CD4-positive, CD25-positive, alpha-beta regulatory T cell (primary cell): ENCODE measurements at regions not wholly inside any gene's neighbourhood (a gene's known extent, or its start where the extent isn't known, plus 50 kb on each side); places are given as distances from the start of the nearest gene placed in this dataset.
A peak's percentile ranks its signal among the peaks of the same experiment; 100 is the strongest.

Experiments
- ATAC-seq, 2 donors: fragments of 150-1000 bp; cut with Tn5 transposase; one replicate each; pipeline ENCODE4 v1.10.0; 2021; ENCODE audit warnings: low read depth in 2 of 2, moderate number of reproducible peaks in 2 of 2, moderate library complexity in 1 of 2
- DNase-seq, 3 donors: peaks; one replicate each; pipeline versions ENCODE4 v3.0.0 to v3.0.0-alpha.2; 2012 to 2022; ENCODE audit warnings: mixed read lengths in 1 of 3
- H3K27ac ChIP-seq: one replicate; pipeline ENCODE4 v1.7.0; 2013; ENCODE audit warnings: mild to moderate bottlenecking, low read length; ENCODE audit not compliant: insufficient read depth, poor library complexity, severe bottlenecking
- H3K27me3 ChIP-seq: one replicate; pipeline ENCODE4 v1.7.0; 2013; ENCODE audit warnings: low read length; ENCODE audit not compliant: control insufficient read depth, insufficient read depth
- H3K36me3 ChIP-seq: one replicate; pipeline ENCODE4 v1.7.0; 2013; ENCODE audit warnings: mild to moderate bottlenecking, low read length, moderate library complexity; ENCODE audit not compliant: control insufficient read depth, insufficient read depth
- H3K4me1 ChIP-seq: 2 replicates; pipeline ENCODE4 v1.7.0; 2013; ENCODE audit warnings: mild to moderate bottlenecking, low read length; ENCODE audit not compliant: insufficient read depth, control insufficient read depth, poor library complexity, severe bottlenecking
- H3K4me3 ChIP-seq: one replicate; pipeline ENCODE4 v1.7.0; 2013; ENCODE audit warnings: low read depth, mild to moderate bottlenecking, low read length, moderate library complexity
- H3K9me3 ChIP-seq, 2 experiments: 1 replicate in 1 of 2; 2 replicates in 1 of 2; pipeline ENCODE4 v1.7.0; 2013; ENCODE audit warnings: low read length in 2 of 2, mild to moderate bottlenecking in 1 of 2, moderate library complexity in 1 of 2; ENCODE audit not compliant: control insufficient read depth in 2 of 2
- H3K27ac Mint-ChIP-seq, 3 donors: one replicate each; pipeline ENCODE4 v1.8.0; 2020 to 2022; ENCODE audit warnings: mild to moderate bottlenecking in 3 of 3, mixed read lengths in 3 of 3, moderate library complexity in 2 of 3
- H3K27me3 Mint-ChIP-seq: one replicate; pipeline ENCODE4 v1.8.0; 2022; ENCODE audit warnings: mild to moderate bottlenecking, mixed read lengths
- H3K36me3 Mint-ChIP-seq: one replicate; pipeline ENCODE4 v1.8.0; 2020; ENCODE audit warnings: mixed read lengths
- H3K4me1 Mint-ChIP-seq, 4 donors: one replicate each; pipeline ENCODE4 v1.8.0; 2020 to 2022; ENCODE audit warnings: mixed read lengths in 4 of 4, mild to moderate bottlenecking in 1 of 4
- H3K4me3 Mint-ChIP-seq, 4 donors: one replicate each; pipeline ENCODE4 v1.8.0; 2020 to 2022; ENCODE audit warnings: mild to moderate bottlenecking in 4 of 4, mixed read lengths in 4 of 4, moderate library complexity in 3 of 4
- H3K9me3 Mint-ChIP-seq, 7 donors: one replicate each; pipeline ENCODE4 v1.8.0; 2020 to 2022; ENCODE audit warnings: mixed read lengths in 7 of 7, mild to moderate bottlenecking in 3 of 7, moderate library complexity in 2 of 7

DNA sequence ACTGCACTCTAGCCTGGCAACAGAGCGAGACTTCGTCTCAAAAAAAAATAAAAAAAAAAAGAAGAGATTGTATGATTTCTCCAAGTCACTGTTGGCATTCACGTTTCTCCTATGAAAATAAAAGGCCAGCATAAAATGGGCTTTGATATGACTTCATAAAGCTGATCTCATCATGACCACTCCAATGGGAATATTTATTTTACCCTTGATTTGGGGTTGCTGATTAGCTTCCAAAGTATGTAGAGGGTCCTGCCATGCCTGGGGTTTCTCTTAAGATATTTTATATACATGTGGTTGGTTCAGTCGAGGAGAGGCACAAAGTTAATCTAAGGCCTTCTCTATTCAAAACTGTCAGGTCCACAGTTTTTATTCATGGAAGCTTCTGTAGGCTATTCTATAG lies 247.0 kb upstream of the TNC start:
- peaks cover 0 to 2% (median 0%) of the 10 kb centered on the region in 7 donors for H3K9me3 Mint-ChIP-seq
- H3K27ac Mint-ChIP-seq = no peak overlapping the region
- H3K27me3 ChIP-seq = no peaks in the 10 kb centered on the region
- H3K36me3 ChIP-seq = no peaks in the 10 kb centered on the region
- DNase-seq = no peak
- no peak overlapping the region for H3K27ac ChIP-seq
- H3K36me3 Mint-ChIP-seq = no peaks in the 10 kb centered on the region
- H3K4me1 ChIP-seq = no peaks in the 10 kb centered on the region
- ATAC-seq = no peak
- H3K27me3 Mint-ChIP-seq = peaks cover 4% of the 10 kb centered on the region
- no peaks in the 10 kb centered on the region for H3K4me1 Mint-ChIP-seq
- no peaks in the 10 kb centered on the region for H3K9me3 ChIP-seq
- H3K4me3 ChIP-seq = no peak overlapping the region
- H3K4me3 Mint-ChIP-seq = no peak overlapping the region

DNA sequence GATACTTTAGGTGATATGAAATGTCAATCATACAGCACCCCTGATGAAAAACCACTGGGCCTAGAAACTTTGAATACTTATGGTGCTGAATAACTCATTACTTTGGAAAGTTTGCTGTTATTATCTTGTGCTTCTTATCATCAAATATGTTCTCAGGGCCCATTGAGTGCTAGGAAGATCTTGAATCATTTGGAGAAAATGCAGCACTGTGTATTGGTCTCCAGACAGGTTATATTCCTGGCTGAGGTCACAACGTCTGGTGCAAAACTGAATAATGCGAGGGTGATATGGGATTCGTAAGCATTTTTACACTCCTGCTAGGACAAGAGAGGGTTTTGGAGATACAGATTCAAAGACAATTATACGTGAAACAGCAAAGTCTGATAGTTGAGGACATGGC lies 249.4 kb upstream of the TNC start:
- H3K4me1 Mint-ChIP-seq = no peaks in the 10 kb centered on the region
- no peaks in the 10 kb centered on the region for H3K36me3 ChIP-seq
- no peaks in the 10 kb centered on the region for H3K36me3 Mint-ChIP-seq
- H3K4me1 ChIP-seq = no peaks in the 10 kb centered on the region
- H3K4me3 Mint-ChIP-seq = no peak overlapping the region
- no peak overlapping the region for H3K27ac ChIP-seq
- no peak overlapping the region for H3K4me3 ChIP-seq
- no peaks in the 10 kb centered on the region for H3K9me3 ChIP-seq
- H3K27me3 Mint-ChIP-seq = peaks cover 4% of the 10 kb centered on the region
- H3K9me3 Mint-ChIP-seq = peaks cover 0 to 7% (median 0%) of the 10 kb centered on the region in 7 donors
- ATAC-seq = no peak
- H3K27ac Mint-ChIP-seq = no peak overlapping the region
- DNase-seq = no peak
- H3K27me3 ChIP-seq = no peaks in the 10 kb centered on the region

DNA sequence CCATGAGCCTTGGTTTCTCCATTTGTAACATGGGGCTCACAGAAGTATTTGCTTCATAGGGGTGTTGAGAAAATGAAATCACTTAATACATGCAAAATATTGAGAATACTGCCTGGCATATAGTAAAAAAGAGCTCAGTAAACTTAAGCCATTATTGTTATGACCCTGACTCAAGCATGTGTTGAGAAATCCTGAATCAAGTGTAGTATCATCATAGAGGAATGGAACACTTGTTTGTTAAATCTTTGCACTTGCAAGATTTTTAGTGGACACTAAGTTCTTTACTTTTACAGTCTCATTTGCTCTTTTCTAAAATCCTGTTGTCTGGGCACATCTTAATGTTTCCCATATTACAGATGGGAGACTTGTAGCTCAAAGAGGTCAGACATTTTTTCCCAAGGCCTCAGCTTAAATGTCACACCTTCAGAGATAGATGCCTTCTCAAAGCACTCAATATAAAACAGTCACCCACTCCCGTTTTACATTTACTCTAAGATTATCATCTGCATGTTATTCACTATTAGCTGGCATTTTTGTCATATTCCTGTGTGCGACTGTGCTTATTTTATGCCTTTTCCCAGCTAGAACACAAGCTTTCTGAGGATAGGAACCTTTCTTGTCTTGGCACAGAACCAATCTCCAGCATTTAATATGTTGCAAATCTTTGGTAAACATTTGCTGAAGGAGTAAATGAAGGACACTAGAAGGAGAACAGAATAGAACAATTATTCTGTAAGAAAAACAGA lies 250.0 kb upstream of the TNC start:
- H3K36me3 Mint-ChIP-seq = no peaks in the 10 kb centered on the region
- H3K9me3 Mint-ChIP-seq = peaks cover 0 to 7% (median 0%) of the 10 kb centered on the region in 7 donors
- no peak overlapping the region for H3K4me3 ChIP-seq
- no peak overlapping the region for H3K27ac ChIP-seq
- H3K27me3 ChIP-seq = no peaks in the 10 kb centered on the region
- no peaks in the 10 kb centered on the region for H3K9me3 ChIP-seq
- H3K27me3 Mint-ChIP-seq = peaks cover 4% of the 10 kb centered on the region
- no peak overlapping the region for H3K27ac Mint-ChIP-seq
- no peaks in the 10 kb centered on the region for H3K36me3 ChIP-seq
- H3K4me1 Mint-ChIP-seq = no peaks in the 10 kb centered on the region
- no peaks in the 10 kb centered on the region for H3K4me1 ChIP-seq
- ATAC-seq (no peak), DNase-seq (no peak)
- peak overlapping the region in 1 of 4 donors; percentile 73 for H3K4me3 Mint-ChIP-seq

GRCh38 chr9:115369322-115369957 lies 251.5 kb upstream of the TNC start:
- H3K27ac ChIP-seq = no peak overlapping the region
- no peaks in the 10 kb centered on the region for H3K36me3 ChIP-seq
- ATAC-seq (no peak), DNase-seq (no peak)
- H3K27ac Mint-ChIP-seq = no peak overlapping the region
- no peaks in the 10 kb centered on the region for H3K36me3 Mint-ChIP-seq
- no peak overlapping the region for H3K4me3 ChIP-seq
- peaks cover 4% of the 10 kb centered on the region for H3K27me3 Mint-ChIP-seq
- H3K9me3 ChIP-seq = no peaks in the 10 kb centered on the region
- H3K4me1 Mint-ChIP-seq = no peaks in the 10 kb centered on the region
- no peaks in the 10 kb centered on the region for H3K27me3 ChIP-seq
- no peak overlapping the region for H3K4me3 Mint-ChIP-seq
- no peaks in the 10 kb centered on the region for H3K4me1 ChIP-seq
- H3K9me3 Mint-ChIP-seq = peaks cover 0 to 7% (median 0%) of the 10 kb centered on the region in 7 donors

- no peaks in the 10 kb centered on the region for H3K36me3 Mint-ChIP-seq
- no peak overlapping the region for H3K4me3 Mint-ChIP-seq
- H3K9me3 ChIP-seq = no peaks in the 10 kb centered on the region
- no peak overlapping the region for H3K4me3 ChIP-seq
- DNase-seq (no peak), ATAC-seq (no peak)
- no peak overlapping the region for H3K27ac Mint-ChIP-seq
- H3K4me1 ChIP-seq = no peaks in the 10 kb centered on the region
- H3K27ac ChIP-seq = no peak overlapping the region
- H3K27me3 Mint-ChIP-seq = peaks cover 4% of the 10 kb centered on the region
- peaks cover 2% of the 10 kb centered on the region for H3K27me3 ChIP-seq
- H3K4me1 Mint-ChIP-seq = no peaks in the 10 kb centered on the region
- H3K36me3 ChIP-seq = no peaks in the 10 kb centered on the region
- H3K9me3 Mint-ChIP-seq = peaks cover 0 to 9% (median 0%) of the 10 kb centered on the region in 7 donors
Measured at GRCh38 chr9:115373000-115373709, 255.2 kb upstream of the TNC start.

DNA sequence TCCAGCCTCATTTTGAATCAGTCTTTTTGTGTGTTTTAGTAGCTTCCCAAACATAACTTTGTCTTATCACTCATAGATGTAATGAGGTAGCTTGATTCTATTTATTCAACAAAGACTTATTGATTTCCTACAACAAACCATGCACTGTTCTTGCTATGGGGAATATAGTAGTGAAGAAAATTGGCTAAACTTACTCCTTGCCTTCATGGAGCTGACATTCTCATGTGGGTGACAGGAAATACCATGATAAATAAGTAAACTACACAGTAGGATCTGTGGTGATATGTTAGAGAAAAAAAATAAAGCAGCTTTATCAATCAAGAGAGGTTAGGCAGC lies 255.7 kb upstream of the TNC start:
- no peak for DNase-seq
- Mint-ChIP-seq H3K4me3 (no peak overlapping the region), H3K27me3 (peaks cover 4% of the 10 kb centered on the region), H3K4me1 (no peaks in the 10 kb centered on the region), H3K36me3 (no peaks in the 10 kb centered on the region), H3K27ac (no peak overlapping the region), H3K9me3 (peaks cover 0 to 9% (median 0%) of the 10 kb centered on the region in 7 donors)
- Histone ChIP-seq H3K9me3 (no peaks in the 10 kb centered on the region), H3K27ac (no peak overlapping the region), H3K36me3 (no peaks in the 10 kb centered on the region), H3K27me3 (peaks cover 2% of the 10 kb centered on the region), H3K4me1 (no peaks in the 10 kb centered on the region), H3K4me3 (no peak overlapping the region)
- no peak for ATAC-seq

DNA sequence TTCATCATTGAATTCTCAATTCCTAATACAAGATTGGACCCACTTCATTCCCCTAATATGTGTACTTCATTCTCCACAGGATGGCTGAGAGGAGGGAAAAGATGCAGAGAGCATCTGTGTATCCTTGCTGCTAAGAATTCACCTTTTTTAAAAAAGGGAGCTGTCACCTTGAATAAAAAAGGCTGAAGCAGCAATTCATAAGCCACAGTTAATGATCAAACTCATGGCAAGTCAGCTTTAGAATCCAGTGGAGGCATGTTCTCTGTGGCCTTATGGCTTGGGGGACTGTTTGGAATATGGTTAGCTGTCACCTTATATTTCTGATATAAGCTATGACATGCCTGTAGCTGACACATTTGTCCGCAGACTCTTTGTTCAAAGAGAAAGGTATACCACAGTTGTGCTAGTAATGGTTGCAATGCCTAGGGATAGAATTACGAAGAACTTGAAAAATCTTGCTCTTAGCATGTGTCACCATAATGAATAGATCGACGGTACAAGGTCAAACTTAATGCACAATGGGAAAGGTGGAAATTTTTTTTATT lies 256.8 kb upstream of the TNC start:
- Mint-ChIP-seq H3K27ac (no peak overlapping the region), H3K9me3 (peaks cover 0 to 9% (median 0%) of the 10 kb centered on the region in 7 donors), H3K27me3 (no peaks in the 10 kb centered on the region), H3K4me1 (no peaks in the 10 kb centered on the region), H3K4me3 (no peak overlapping the region), H3K36me3 (no peaks in the 10 kb centered on the region)
- H3K4me3 ChIP-seq = no peak overlapping the region
- ATAC-seq (no peak), DNase-seq (no peak)
- no peaks in the 10 kb centered on the region for H3K4me1 ChIP-seq
- H3K36me3 ChIP-seq = no peaks in the 10 kb centered on the region
- no peaks in the 10 kb centered on the region for H3K9me3 ChIP-seq
- H3K27me3 ChIP-seq = peaks cover 2% of the 10 kb centered on the region
- H3K27ac ChIP-seq = no peak overlapping the region
